HepG2 (cell line): ENCODE measurements at regions not wholly inside any gene's neighbourhood (a gene's known extent, or its start where the extent isn't known, plus 50 kb on each side); places are given as distances from the start of the nearest gene placed in this dataset.

ENCODE experiments used
- CREM ChIP-seq, 2 experiments: sonication (generic) in 1 of 2; formaldehyde crosslinking in 1 of 2; IDR thresholded peaks; 2 replicates each; pipeline versions ENCODE4 v1.4.0 to v1.6.1; 2016 to 2020; ENCODE audit warnings: antibody characterized with exemption in 1 of 2, mild to moderate bottlenecking in 1 of 2, missing genetic modification reagents in 1 of 2
- FOXJ3 ChIP-seq: sonication (generic); formaldehyde crosslinking; IDR thresholded peaks from 2 replicates; pipeline ENCODE4 v1.4.0; 2020; ENCODE audit warnings: missing genetic modification reagents, mild to moderate bottlenecking, borderline replicate concordance
- FOXO1 ChIP-seq: sonication (generic); formaldehyde crosslinking; IDR thresholded peaks from 2 replicates; pipeline ENCODE4 v1.4.0; 2020; ENCODE audit warnings: missing genetic modification reagents
- HDAC2 ChIP-seq: sonication (generic); formaldehyde crosslinking; IDR thresholded peaks from 2 replicates; pipeline ENCODE4 v1.4.0; 2020; ENCODE audit warnings: missing genetic modification reagents
- HMG20A ChIP-seq: IDR thresholded peaks from 2 replicates; pipeline ENCODE4 v1.6.1; 2016; ENCODE audit warnings: borderline replicate concordance
- HNF4G ChIP-seq, 2 experiments: sonication (generic) in 1 of 2; formaldehyde crosslinking in 1 of 2; IDR thresholded peaks; 2 replicates each; pipeline versions ENCODE4 v1.4.0 to v1.6.1; 2011 to 2020; ENCODE audit warnings: borderline replicate concordance in 2 of 2, low read depth in 2 of 2, mild to moderate bottlenecking in 2 of 2, low read length in 1 of 2, missing genetic modification reagents in 1 of 2, moderate library complexity in 1 of 2
- KDM2A ChIP-seq: sonication (generic); formaldehyde crosslinking; IDR thresholded peaks from 2 replicates; pipeline ENCODE4 v1.4.0; 2020; ENCODE audit warnings: low read depth, missing genetic modification reagents, borderline replicate concordance
- MED8 ChIP-seq: sonication (generic); formaldehyde crosslinking; IDR thresholded peaks from 2 replicates; pipeline ENCODE4 v1.8.1; 2023; ENCODE audit warnings: mild to moderate bottlenecking, missing genetic modification reagents; ENCODE audit not compliant: insufficient replicate concordance
- NCOA1 ChIP-seq: sonication (generic); formaldehyde crosslinking; IDR thresholded peaks from 2 replicates; pipeline ENCODE4 v1.9.0; 2021; ENCODE audit warnings: missing genetic modification reagents
- ONECUT2 ChIP-seq: sonication (generic); formaldehyde crosslinking; IDR thresholded peaks from 2 replicates; pipeline ENCODE4 v1.4.0; 2020; ENCODE audit warnings: missing genetic modification reagents
- RXRB ChIP-seq: IDR thresholded peaks from 2 replicates; pipeline ENCODE4 v1.6.1; 2016; ENCODE audit warnings: borderline replicate concordance, missing genetic modification reagents, missing compliant biosample characterization
- SRF ChIP-seq: IDR thresholded peaks from 2 replicates; pipeline ENCODE4 v1.6.1; 2011; ENCODE audit warnings: mild to moderate bottlenecking, low read depth, low read length, moderate library complexity
- ZNF17 ChIP-seq: sonication (generic); formaldehyde crosslinking; IDR thresholded peaks from 2 replicates; pipeline ENCODE4 v1.5.0; 2020; ENCODE audit warnings: mild to moderate bottlenecking, missing genetic modification reagents
- ZNF335 ChIP-seq: sonication (generic); formaldehyde crosslinking; IDR thresholded peaks from 2 replicates; pipeline ENCODE4 v1.4.0; 2020; ENCODE audit warnings: missing genetic modification reagents
- ZNF577 ChIP-seq: sonication (generic); formaldehyde crosslinking; IDR thresholded peaks from 2 replicates; pipeline ENCODE4 v1.4.0; 2020; ENCODE audit warnings: mild to moderate bottlenecking, low read depth, missing genetic modification reagents, borderline replicate concordance
- ZNF605 ChIP-seq: sonication (generic); formaldehyde crosslinking; IDR thresholded peaks from 2 replicates; pipeline ENCODE4 v1.8.0; 2022; ENCODE audit warnings: mild to moderate bottlenecking, missing genetic modification reagents
- ZNF7 ChIP-seq: IDR thresholded peaks from 2 replicates; pipeline ENCODE4 v1.6.1; 2016; ENCODE audit warnings: missing biosample characterization, missing genetic modification reagents
- TF ChIP-seq, protein P1 (sequence below): IDR thresholded peaks from 2 replicates; pipeline ENCODE4 v1.6.1; 2016; ENCODE audit warnings: low read depth
- TF ChIP-seq, protein P2 (sequence below): IDR thresholded peaks from 2 replicates; pipeline ENCODE4 v1.6.1; 2012; ENCODE audit warnings: low read depth, low read length, improper control_type of control experiment
- TF ChIP-seq, protein P3 (sequence below): sonication (generic); formaldehyde crosslinking; conservative IDR thresholded peaks from 2 replicates; pipeline ENCODE4 v1.8.0; 2022; ENCODE audit warnings: mild to moderate bottlenecking, moderate library complexity, missing genetic modification reagents
- TF ChIP-seq, protein P4 (sequence below): sonication (generic); formaldehyde crosslinking; IDR thresholded peaks from 2 replicates; pipeline ENCODE4 v1.5.0; 2020; ENCODE audit warnings: missing genetic modification reagents, mild to moderate bottlenecking, borderline replicate concordance
- TF ChIP-seq, protein P5 (sequence below): sonication (generic); formaldehyde crosslinking; IDR thresholded peaks from 2 replicates; pipeline ENCODE4 v1.4.0; 2020; ENCODE audit warnings: missing genetic modification reagents

DNA sequence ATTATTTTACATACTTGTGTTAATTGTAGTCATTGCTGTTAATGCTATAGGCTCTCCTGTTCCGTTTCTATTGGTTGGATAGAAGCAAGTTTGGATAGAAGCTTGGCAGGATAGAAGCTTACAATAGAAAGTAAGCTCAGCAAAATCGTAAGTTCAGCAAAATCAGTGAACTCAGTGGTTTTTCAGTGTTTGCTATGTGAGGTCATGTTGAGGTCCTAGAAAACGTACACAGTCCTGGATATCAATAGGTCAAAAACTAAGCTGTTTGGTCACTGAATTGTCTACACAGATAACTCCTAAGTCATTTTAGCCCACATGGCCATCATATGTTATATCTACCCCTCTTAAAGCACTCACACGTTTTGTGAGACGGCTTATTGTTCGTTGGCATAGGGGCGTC lies 299.4 kb downstream of the MAN2A1 start (continued):
- TF ChIP-seq, protein P1, sequence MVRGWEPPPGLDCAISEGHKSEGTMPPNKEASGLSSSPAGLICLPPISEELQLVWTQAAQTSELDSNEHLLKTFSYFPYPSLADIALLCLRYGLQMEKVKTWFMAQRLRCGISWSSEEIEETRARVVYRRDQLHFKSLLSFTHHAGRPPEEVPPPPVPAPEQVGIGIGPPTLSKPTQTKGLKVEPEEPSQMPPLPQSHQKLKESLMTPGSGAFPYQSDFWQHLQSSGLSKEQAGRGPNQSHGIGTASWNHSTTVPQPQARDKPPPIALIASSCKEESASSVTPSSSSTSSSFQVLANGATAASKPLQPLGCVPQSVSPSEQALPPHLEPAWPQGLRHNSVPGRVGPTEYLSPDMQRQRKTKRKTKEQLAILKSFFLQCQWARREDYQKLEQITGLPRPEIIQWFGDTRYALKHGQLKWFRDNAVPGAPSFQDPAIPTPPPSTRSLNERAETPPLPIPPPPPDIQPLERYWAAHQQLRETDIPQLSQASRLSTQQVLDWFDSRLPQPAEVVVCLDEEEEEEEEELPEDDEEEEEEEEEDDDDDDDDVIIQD (CRISPR knock-in tag): peak; percentile 96
- TF ChIP-seq KDM2A: no peak
- TF ChIP-seq SRF: no peak
- TF ChIP-seq HDAC2 (CRISPR knock-in tag): peak; percentile 35; the same call in 1 of the 2 replicates
- TF ChIP-seq, protein P2, sequence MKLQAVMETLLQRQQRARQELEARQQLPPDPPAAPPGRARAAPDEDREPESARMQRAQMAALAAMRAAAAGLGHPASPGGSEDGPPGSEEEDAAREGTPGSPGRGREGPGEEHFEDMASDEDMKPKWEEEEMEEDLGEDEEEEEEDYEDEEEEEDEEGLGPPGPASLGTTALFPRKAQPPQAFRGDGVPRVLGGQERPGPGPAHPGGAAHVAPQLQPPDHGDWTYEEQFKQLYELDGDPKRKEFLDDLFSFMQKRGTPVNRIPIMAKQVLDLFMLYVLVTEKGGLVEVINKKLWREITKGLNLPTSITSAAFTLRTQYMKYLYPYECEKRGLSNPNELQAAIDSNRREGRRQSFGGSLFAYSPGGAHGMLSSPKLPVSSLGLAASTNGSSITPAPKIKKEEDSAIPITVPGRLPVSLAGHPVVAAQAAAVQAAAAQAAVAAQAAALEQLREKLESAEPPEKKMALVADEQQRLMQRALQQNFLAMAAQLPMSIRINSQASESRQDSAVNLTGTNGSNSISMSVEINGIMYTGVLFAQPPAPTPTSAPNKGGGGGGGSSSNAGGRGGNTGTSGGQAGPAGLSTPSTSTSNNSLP: no peak
- no peak for TF ChIP-seq ZNF7
- no peak for TF ChIP-seq ZNF605 (CRISPR knock-in tag)
- TF ChIP-seq ZNF577 (CRISPR knock-in tag): no peak
- peak; percentile 91 for TF ChIP-seq RXRB (CRISPR knock-in tag)
- TF ChIP-seq HNF4G (IDR thresholded peaks at IDR 0.05; ENCODE audit: borderline replicate concordance, low read depth, low read length): peak; percentile 26; the same call in 1 of the 2 replicates
- no peak for TF ChIP-seq HNF4G (CRISPR knock-in tag; IDR thresholded peaks at IDR 0.05; ENCODE audit: borderline replicate concordance, low read depth)
- TF ChIP-seq, protein P3, sequence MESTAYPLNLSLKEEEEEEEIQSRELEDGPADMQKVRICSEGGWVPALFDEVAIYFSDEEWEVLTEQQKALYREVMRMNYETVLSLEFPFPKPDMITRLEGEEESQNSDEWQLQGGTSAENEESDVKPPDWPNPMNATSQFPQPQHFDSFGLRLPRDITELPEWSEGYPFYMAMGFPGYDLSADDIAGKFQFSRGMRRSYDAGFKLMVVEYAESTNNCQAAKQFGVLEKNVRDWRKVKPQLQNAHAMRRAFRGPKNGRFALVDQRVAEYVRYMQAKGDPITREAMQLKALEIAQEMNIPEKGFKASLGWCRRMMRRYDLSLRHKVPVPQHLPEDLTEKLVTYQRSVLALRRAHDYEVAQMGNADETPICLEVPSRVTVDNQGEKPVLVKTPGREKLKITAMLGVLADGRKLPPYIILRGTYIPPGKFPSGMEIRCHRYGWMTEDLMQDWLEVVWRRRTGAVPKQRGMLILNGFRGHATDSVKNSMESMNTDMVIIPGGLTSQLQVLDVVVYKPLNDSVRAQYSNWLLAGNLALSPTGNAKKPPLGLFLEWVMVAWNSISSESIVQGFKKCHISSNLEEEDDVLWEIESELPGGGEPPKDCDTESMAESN (CRISPR knock-in tag): 0 out of 2 replicates have a peak, but pooled peaks have one; percentile 24
- no peak for TF ChIP-seq ZNF17 (CRISPR knock-in tag)
- TF ChIP-seq MED8 (CRISPR knock-in tag): no peak
- peak; percentile 75; the same call in 1 of the 2 replicates for TF ChIP-seq HMG20A (CRISPR knock-in tag)
- TF ChIP-seq, protein P4, sequence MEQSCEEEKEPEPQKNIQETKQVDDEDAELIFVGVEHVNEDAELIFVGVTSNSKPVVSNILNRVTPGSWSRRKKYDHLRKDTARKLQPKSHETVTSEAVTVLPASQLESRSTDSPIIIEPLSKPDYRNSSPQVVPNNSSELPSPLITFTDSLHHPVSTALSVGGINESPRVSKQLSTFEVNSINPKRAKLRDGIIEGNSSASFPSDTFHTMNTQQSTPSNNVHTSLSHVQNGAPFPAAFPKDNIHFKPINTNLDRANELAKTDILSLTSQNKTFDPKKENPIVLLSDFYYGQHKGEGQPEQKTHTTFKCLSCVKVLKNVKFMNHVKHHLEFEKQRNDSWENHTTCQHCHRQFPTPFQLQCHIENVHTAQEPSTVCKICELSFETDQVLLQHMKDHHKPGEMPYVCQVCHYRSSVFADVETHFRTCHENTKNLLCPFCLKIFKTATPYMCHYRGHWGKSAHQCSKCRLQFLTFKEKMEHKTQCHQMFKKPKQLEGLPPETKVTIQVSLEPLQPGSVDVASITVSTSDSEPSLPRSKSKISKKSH (CRISPR knock-in tag): no peak
- TF ChIP-seq FOXO1 (CRISPR knock-in tag): peak; percentile 82
- TF ChIP-seq, protein P5, sequence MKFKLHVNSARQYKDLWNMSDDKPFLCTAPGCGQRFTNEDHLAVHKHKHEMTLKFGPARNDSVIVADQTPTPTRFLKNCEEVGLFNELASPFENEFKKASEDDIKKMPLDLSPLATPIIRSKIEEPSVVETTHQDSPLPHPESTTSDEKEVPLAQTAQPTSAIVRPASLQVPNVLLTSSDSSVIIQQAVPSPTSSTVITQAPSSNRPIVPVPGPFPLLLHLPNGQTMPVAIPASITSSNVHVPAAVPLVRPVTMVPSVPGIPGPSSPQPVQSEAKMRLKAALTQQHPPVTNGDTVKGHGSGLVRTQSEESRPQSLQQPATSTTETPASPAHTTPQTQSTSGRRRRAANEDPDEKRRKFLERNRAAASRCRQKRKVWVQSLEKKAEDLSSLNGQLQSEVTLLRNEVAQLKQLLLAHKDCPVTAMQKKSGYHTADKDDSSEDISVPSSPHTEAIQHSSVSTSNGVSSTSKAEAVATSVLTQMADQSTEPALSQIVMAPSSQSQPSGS (CRISPR knock-in tag): peak; percentile 75; the same call in 1 of the 2 replicates
- peak; percentile 75; the same call in 1 of the 2 replicates for TF ChIP-seq FOXJ3 (CRISPR knock-in tag)
- peak; percentile 62; the same call in 1 of the 2 replicates for TF ChIP-seq CREM (IDR thresholded peaks at IDR 0.05)
- no peak for TF ChIP-seq CREM (CRISPR knock-in tag; IDR thresholded peaks at IDR 0.05)
- 0 out of 2 replicates have a peak, but pooled peaks have one; percentile 25 for TF ChIP-seq ZNF335
- TF ChIP-seq NCOA1: 0 out of 2 replicates have a peak, but pooled peaks have one; percentile 53
- TF ChIP-seq ONECUT2 (CRISPR knock-in tag): 0 out of 2 replicates have a peak, but pooled peaks have one; percentile 45
